NCI-H2171 (cell line): ENCODE measurements at regions not wholly inside any gene's neighbourhood (a gene's known extent, or its start where the extent isn't known, plus 50 kb on each side); places are given as distances from the start of the nearest gene placed in this dataset.

Experiments used
- DNase-seq: peaks from one replicate; lab custom pipeline; 2025; lab: John Stamatoyannopoulos, UW

- DNase-seq = no peak
These were observed 72.1 kb upstream of the GULP1 start for GRCh38 chr2:188219541-188219940.

GRCh38 chr2:188220535-188220934 is 71.1 kb upstream of the GULP1 start:
- no peak for DNase-seq

GRCh38 chr2:188227713-188228112 is 64.0 kb upstream of the GULP1 start:
- DNase-seq = no peak

- no peak for DNase-seq
These were observed 56.3 kb upstream of the GULP1 start for GRCh38 chr2:188235364-188235763.

GRCh38 chr2:188238386-188238785 is 53.3 kb upstream of the GULP1 start:
- no peak for DNase-seq
